ENCODE measurements at regions not wholly inside any gene's neighbourhood (a gene's known extent, or its start where the extent isn't known, plus 50 kb on each side); places are given as distances from the start of the nearest gene placed in this dataset.

DNA sequence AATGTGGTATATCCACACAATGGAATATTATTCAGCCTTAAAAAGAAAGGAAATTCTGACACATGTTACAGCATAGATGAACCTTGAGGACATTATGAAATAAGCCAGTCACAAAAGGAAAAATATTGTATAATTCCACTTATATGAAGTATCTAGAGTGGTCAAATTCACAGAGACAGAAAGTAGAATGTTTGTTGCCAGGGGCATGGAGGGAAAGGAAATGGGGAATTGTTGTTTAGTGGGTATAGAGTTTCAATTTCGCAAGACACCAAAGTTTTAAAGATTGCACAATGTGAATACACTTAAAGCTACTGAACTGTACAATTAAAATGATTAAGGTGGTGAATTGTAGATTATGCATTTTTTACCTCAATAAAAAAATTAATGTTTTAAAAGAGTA is 92.9 kb downstream of the TXNL1 start:
- DNase-seq (ENCODE audit: low read depth): no peak

DNA sequence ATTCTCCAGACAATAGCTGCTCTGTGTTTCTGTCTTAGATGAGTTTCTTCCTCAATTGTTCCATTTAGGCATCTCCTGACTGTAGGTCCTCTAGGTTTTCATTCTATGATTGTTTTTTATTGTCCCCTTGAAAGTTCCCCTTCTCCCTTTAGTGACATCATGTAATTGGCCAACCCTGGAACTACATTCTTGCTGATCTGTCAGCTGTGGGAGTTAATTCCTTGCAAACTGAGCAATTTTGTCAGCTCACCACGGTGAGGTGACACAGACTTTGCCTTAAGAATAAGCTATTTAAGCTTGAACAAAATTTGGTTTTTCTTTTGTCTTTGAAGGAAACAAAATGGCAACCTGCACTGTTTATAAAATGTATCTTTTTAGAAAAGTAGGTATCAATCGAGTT is 95.9 kb downstream of the TXNL1 start:
- no peak for DNase-seq (ENCODE audit: low read depth)

GRCh38 chr18:56541793-56542192 is 96.6 kb downstream of the TXNL1 start:
- DNase-seq (ENCODE audit: low read depth): no peak

- DNase-seq (ENCODE audit: low read depth): no peak
Measured at GRCh38 chr18:56541340-56541739, 97.1 kb downstream of the TXNL1 start.

DNA sequence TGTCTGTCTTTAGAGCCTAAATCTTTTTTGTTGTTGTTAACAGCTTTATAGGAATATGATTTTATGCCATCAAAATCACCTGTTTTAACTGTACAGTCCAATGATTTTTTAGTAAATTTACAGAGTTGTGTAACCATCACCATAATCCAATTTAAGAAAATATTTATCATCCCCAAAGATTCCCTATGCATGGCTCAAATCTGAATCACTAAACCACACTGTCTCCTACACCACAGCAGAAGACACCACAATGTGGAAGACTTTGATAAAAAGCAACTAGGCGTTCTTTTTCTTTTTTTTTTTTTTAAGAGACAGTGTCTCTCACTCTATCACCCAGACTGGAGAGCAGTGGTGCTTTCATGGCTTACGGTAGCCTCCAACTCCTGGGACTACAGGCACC is 99.6 kb downstream of the TXNL1 start:
- DNase-seq (ENCODE audit: low read depth): peak; percentile 61

GRCh38 chr18:56532176-56532840 is 106.1 kb downstream of the TXNL1 start:
- peak; percentile 51 for DNase-seq (ENCODE audit: low read depth)

- peak; percentile 26 for DNase-seq (ENCODE audit: low read depth)
Measured at GRCh38 chr18:56522816-56523215, 115.6 kb downstream of the TXNL1 start.

DNA sequence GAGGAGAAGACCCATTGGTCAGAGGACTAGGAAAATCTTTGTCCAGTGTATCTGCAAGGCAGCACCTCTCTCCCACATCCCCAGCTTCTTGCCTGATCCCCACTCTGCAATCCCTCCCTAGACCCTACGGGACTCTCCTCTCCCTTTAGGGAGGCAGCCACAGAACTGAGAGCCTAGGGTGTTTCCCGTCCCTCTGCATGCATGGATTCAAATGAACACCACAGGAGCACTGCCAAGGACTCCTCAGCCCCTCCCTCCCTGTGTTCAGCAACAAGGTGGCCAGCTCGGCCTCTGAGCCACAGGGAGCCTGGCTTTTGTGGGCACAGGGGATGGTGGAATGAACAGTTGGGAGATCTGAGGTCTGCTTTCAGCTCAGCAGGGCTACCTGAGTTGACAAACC is 117.1 kb downstream of the TXNL1 start:
- DNase-seq (ENCODE audit: low read depth): no peak

GRCh38 chr18:56517761-56518160 is 120.6 kb downstream of the TXNL1 start:
- DNase-seq (ENCODE audit: low read depth): no peak

DNA sequence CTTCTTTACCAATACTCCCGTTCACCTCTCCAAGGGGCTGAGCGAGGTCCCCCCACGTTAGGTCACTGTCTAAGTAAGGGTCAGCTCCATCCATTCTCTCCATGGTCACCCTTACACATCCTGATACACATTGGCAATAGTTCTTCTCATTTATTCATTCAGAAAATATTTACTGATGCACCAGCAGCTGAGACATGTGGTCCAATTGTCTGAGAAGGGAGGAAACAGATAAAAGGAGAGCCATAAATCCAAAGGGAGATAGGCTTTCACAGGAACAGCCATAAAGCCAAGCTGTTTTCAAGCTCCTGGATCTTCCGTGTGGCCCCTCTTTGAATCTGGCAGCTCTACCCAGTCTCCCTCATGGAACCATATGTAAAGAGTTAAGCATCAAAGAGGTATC is 121.2 kb downstream of the TXNL1 start:
- DNase-seq (ENCODE audit: low read depth): no peak

DNA sequence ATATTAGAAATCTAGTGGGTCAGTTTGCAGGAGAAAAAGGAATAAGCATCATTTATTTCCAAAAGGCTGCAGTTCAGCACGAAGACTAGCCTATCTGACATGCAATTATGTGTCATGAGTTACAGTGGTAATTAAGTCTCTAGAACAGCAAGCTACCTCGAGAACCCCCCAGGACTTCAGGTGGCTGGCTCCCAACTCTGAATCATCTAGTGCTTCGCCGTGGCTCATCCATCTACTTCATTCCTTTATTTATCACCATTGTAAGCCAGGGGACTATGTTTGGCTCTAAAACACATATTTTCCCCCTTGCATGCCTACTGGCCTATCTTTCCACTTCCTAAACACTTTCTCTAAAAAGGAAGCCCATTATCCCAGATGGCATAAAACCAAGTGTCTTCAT is 121.6 kb downstream of the TXNL1 start:
- no peak for DNase-seq (ENCODE audit: low read depth)

DNA sequence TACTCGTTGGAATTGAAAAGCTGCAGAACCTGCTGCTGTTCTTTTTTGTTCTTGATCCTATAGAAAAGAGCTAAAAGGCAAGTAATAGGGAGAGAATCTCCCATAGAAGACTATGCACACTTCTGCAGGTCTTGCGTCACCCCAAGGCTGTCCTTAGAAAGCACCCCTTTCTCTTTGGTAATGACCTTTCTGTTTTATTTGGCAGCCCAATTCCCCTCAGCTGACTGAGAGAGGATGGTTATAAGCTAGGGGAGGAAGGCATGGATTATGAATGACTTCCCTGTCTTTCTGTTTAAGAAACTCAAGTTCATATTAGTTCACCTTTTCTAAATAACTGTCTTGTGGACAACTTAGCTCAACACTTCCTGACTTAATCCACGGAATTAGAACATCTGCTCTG is 122.9 kb downstream of the TXNL1 start:
- no peak for DNase-seq (ENCODE audit: low read depth)

- DNase-seq (ENCODE audit: low read depth): no peak
Measured at GRCh38 chr18:56511996-56512395, 126.4 kb downstream of the TXNL1 start.

DNA sequence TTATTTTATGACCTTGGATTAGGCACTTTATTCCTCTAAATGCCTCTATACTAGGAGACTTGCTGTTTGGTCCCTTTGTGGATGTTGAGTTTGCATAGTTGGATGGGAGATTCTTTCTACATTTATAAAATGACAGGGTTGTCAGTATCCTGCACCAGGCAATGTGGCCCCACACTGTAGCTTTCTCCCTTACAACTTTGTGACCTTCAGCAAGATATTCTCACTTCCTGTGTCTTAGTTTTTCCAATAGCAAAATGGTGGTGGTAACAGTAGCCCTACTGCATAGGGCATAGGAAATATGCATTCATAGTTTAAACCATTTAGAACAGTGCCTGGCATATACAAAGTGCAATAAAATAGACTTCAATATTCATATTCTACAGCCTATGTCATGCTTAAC is 128.3 kb downstream of the TXNL1 start:
- no peak for DNase-seq (ENCODE audit: low read depth)

- DNase-seq (ENCODE audit: low read depth): no peak
Measured at GRCh38 chr18:56509656-56510055, 128.7 kb downstream of the TXNL1 start.

DNA sequence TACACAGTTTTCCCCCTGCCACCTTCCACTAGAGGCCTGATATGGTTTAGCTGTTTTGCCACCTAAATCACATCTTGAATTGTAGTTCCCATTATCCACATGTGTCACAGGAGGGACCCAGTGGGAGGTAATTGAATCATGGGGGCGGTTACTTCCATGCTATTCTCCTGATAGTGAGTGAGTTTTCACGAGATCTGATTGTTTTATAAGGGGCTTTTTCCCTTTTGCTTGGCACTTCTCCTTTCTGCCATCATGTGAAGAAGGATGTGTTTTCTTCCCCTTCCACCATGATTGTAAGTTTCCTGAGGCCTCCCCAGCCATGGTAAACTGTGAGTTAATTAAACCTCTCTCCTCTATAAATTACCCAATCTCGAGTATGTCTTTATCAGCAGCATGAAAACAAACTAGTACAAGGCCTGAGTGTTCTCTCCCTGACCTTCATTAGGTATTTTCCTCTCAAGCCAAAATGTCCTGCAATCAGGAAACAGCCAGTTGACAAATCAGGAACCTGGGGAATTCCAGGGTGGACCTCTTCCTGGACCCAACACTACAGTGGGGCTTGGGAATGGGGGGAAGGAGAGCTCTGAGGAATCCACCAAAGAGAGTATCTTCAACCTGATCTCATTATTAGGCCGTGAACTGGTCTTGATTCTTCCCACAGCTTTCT is 129.9 kb downstream of the TXNL1 start:
- no peak for DNase-seq (ENCODE audit: low read depth)

- peak; percentile 1 for DNase-seq (ENCODE audit: low read depth)
Measured at GRCh38 chr18:56505971-56506370, 132.4 kb downstream of the TXNL1 start.

- no peak for DNase-seq (ENCODE audit: low read depth)
Measured at GRCh38 chr18:56505293-56505692, 133.1 kb downstream of the TXNL1 start.

- DNase-seq (ENCODE audit: low read depth): no peak
Measured at GRCh38 chr18:56501896-56502295, 136.5 kb downstream of the TXNL1 start.

DNA sequence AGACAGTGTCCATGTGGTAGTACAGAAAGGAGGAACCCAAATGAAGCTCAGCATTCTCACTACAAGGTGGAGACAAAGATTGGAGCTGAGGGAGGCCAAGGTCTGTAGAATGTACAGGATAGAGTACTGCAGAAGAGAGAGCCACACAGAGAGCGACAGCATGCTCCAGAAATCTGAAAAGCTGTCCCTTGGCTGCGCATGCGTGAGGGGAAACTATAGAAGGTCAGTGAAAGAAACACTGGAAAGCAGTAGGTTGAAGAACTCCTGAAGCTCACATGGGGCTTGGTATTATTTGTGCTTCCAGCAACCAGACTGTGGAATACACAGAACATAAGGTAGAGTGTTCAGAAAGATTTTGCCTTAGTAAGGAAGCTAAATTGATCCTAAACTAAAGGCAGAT is 142.5 kb downstream of the TXNL1 start:
- no peak for DNase-seq (ENCODE audit: low read depth)

DNA sequence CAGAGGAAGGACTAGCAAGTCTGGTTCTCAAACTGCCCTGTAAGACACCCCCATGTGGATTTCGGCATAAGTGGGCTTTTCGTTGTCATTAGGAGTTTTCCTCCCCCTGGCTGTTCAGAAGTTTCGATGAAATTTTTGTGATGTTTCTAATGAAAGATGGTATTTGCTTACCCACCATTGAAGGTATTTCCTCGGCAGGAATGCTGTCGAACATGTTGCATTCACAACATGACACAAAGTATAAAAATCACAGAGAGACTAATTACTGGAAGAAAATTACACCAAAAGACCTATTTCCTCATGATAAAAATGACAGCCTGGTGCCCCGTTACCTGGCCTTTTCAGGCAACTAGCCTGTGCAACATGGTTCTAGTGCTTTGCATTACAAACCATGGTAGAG is 144.9 kb downstream of the TXNL1 start:
- DNase-seq (ENCODE audit: low read depth): no peak

DNA sequence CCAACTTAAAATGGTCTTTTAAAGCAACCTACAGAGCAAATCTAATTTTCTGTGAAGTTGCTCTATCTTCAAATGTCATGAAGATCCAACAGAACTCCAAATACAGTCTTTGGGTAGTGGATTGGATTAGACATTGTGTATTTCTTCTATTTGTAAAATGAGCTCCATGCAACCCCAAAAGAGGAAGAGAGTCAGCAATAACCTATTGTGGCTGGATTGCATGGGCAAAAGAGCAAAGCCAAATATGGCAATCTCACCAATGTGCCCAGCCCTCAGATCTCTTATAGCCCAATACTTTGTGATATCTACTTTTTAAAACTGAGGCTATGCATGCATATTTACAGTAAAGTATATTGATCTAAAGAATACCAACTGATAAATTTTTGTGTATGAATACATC is 146.3 kb downstream of the TXNL1 start:
- no peak for DNase-seq (ENCODE audit: low read depth)

DNA sequence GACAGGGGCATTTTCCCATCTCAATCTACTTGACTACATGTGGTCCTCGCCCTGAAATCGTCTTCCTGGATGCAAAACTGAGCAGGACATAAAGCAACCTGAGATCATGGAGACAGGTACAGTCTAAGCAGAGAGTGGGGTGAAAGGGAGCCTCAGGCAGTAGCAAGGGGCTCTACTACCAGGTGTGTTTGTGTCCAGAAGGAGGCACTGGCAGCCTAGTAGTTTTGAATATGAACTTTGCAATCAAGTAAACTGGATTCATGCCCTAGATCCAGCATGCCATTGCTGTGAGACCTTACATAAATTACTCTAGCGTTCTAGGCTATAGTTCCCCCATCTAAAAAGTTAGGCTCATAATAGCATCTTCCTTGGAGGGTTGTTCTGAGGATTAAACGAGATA is 147.4 kb downstream of the TXNL1 start:
- DNase-seq (ENCODE audit: low read depth): no peak

- DNase-seq (ENCODE audit: low read depth): no peak
Measured at GRCh38 chr18:56489893-56490292, 148.5 kb downstream of the TXNL1 start.

Measured in LHCN-M2 (cell line).